Prostate gland (tissue), 2 donors: ENCODE measurements at regions not wholly inside any gene's neighbourhood (a gene's known extent, or its start where the extent isn't known, plus 50 kb on each side); places are given as distances from the start of the nearest gene placed in this dataset.

Source experiments
- DNase-seq: peaks from one replicate; pipeline ENCODE4 v3.0.0-alpha.2; 2019; ENCODE audit warnings: low spot score
- H3K27ac ChIP-seq, 2 donors: fragments of 200-600 bp; sonication (generic); 2 replicates each; pipeline ENCODE4 v1.5.1; 2017 to 2019
- H3K27me3 ChIP-seq: fragments of 200-600 bp; sonication (generic); replicated peaks from 2 replicates; pipeline ENCODE4 v1.5.1; 2019; ENCODE audit not compliant: insufficient read depth
- H3K36me3 ChIP-seq, 2 donors: fragments of 200-600 bp; sonication (generic); 1 replicate in 1 of 2; 2 replicates in 1 of 2; pipeline versions ENCODE4 v1.5.1 to v1.8.1; 2017 to 2019
- H3K4me1 ChIP-seq: fragments of 200-600 bp; sonication (generic); replicated peaks from 2 replicates; pipeline ENCODE4 v1.5.1; 2019
- H3K4me3 ChIP-seq, 2 donors: fragments of 200-600 bp; sonication (generic); 2 replicates each; pipeline ENCODE4 v1.5.1; 2017 to 2019
- H3K9me3 ChIP-seq: fragments of 200-600 bp; sonication (generic); 2 replicates; pipeline ENCODE4 v1.5.1; 2017
- CTCF ChIP-seq, 4 experiments: fragments of 200-600 bp in 2 of 4; fragments of 450-650 bp in 2 of 4; sonication (generic) in 2 of 4; IDR thresholded peaks; 1 replicate in 3 of 4; 2 replicates in 1 of 4; pipeline ENCODE4 v1.5.1; 2016 to 2019; ENCODE audit warnings: antibody characterized with exemption in 4 of 4, mild to moderate bottlenecking in 2 of 4, moderate library complexity in 2 of 4
- POLR2A ChIP-seq: fragments of 450-650 bp; IDR thresholded peaks from one replicate; pipeline ENCODE4 v1.6.1; 2016; ENCODE audit warnings: antibody characterized with exemption, mild to moderate bottlenecking
- POLR2AphosphoS5 ChIP-seq: sonication (generic); formaldehyde crosslinking; IDR thresholded peaks from one replicate; pipeline ENCODE4 v1.6.1; 2017; ENCODE audit warnings: antibody characterized with exemption
- WGBS: methylation state at CpG from one replicate; pipeline ENCODE4 v1.1.5; 2018; 5-methylcytosine and 5-hydroxymethylcytosine counted together
- intact Hi-C: fragments of 100-400 bp; cut with DNase I; formaldehyde crosslinking; loops from one replicate; pipeline ENCODE4 v1.14.2; 2022

- Histone ChIP-seq H3K4me3 (no peak overlapping the region), H3K36me3 (no peaks in the 10 kb centered on the region), H3K27me3 (no peaks in the 10 kb centered on the region), H3K4me1 (no peaks in the 10 kb centered on the region), H3K27ac (no peak overlapping the region), H3K9me3 (no peaks in the 10 kb centered on the region)
- no peak for TF ChIP-seq POLR2A
- no peak for TF ChIP-seq CTCF (IDR thresholded peaks at IDR 0.05)
- intact Hi-C loops: no loop called here
- no peak for DNase-seq
- WGBS: 67% methylated on average over 2 of the region's 2 CpGs
These were observed 235.7 kb downstream of the PTH2R start for GRCh38 chr2:208642125-208642779.

GRCh38 chr2:208643145-208643544, 236.6 kb downstream of the PTH2R start:
- 58% methylated on average over 1 of the region's 1 CpG for WGBS
- intact Hi-C loops: no loop called here
- DNase-seq: no peak

GRCh38 chr2:208645226-208645625, 238.6 kb downstream of the PTH2R start:
- H3K36me3 ChIP-seq: no peaks in the 10 kb centered on the region
- DNase-seq: no peak
- TF ChIP-seq POLR2AphosphoS5 (no peak), POLR2A (no peak), CTCF (IDR thresholded peaks at IDR 0.05) (no peak)
- H3K27ac ChIP-seq: no peak overlapping the region
- H3K4me3 ChIP-seq: no peak overlapping the region
- intact Hi-C loops: no loop called here
- H3K4me1 ChIP-seq: no peaks in the 10 kb centered on the region
- no peaks in the 10 kb centered on the region for H3K9me3 ChIP-seq
- no peaks in the 10 kb centered on the region for H3K27me3 ChIP-seq
- WGBS: 91% methylated on average over 1 of the region's 1 CpG

More at GRCh38 chr2:208643145-208643544, 236.6 kb downstream of the PTH2R start:
- no peaks in the 10 kb centered on the region for H3K36me3 ChIP-seq
- H3K4me1 ChIP-seq: no peaks in the 10 kb centered on the region
- H3K9me3 ChIP-seq: no peaks in the 10 kb centered on the region
- H3K27ac ChIP-seq: no peak overlapping the region
- no peaks in the 10 kb centered on the region for H3K27me3 ChIP-seq
- H3K4me3 ChIP-seq: no peak overlapping the region
- TF ChIP-seq CTCF (IDR thresholded peaks at IDR 0.05) (no peak), POLR2AphosphoS5 (no peak), POLR2A (no peak)

- Histone ChIP-seq H3K27me3 (no peaks in the 10 kb centered on the region), H3K36me3 (no peaks in the 10 kb centered on the region), H3K9me3 (no peaks in the 10 kb centered on the region), H3K4me1 (no peaks in the 10 kb centered on the region), H3K27ac (no peak overlapping the region), H3K4me3 (no peak overlapping the region)
- intact Hi-C loops: no loop called here
- no peak for DNase-seq
- 72% methylated on average over 4 of the region's 4 CpGs for WGBS
- TF ChIP-seq POLR2A (no peak), CTCF (IDR thresholded peaks at IDR 0.05) (no peak), POLR2AphosphoS5 (no peak)
These were observed 241.8 kb downstream of the PTH2R start for GRCh38 chr2:208648368-208648767.

- no peak for TF ChIP-seq CTCF (IDR thresholded peaks at IDR 0.05)
- no peak for TF ChIP-seq POLR2A
- TF ChIP-seq POLR2AphosphoS5: no peak
- WGBS: 83% methylated on average over 3 of the region's 3 CpGs
- intact Hi-C loops: no loop called here
These were observed 246.8 kb downstream of the PTH2R start for GRCh38 chr2:208653383-208653782.

More at GRCh38 chr2:208653383-208653782, 246.8 kb downstream of the PTH2R start:
- Histone ChIP-seq H3K4me3 (no peak overlapping the region), H3K4me1 (no peaks in the 10 kb centered on the region), H3K27me3 (no peaks in the 10 kb centered on the region), H3K27ac (no peak overlapping the region), H3K9me3 (no peaks in the 10 kb centered on the region), H3K36me3 (no peaks in the 10 kb centered on the region)
- DNase-seq: no peak
